ENCODE measurements at regions not wholly inside any gene's neighbourhood (a gene's known extent, or its start where the extent isn't known, plus 50 kb on each side); places are given as distances from the start of the nearest gene placed in this dataset.

GRCh38 chr20:6994452-6994851 is 227.0 kb downstream of the BMP2 start:
- Histone ChIP-seq H3K27ac (ENCODE audit: low read length in 2 of 2) (no peak overlapping the region), H3K79me2 (ENCODE audit: control insufficient read depth, insufficient read depth, low read length) (no peaks in the 10 kb centered on the region), H3K9me3 (ENCODE audit: control extremely low read depth in 1 of 3, control insufficient read depth in 2 of 3, insufficient read depth in 1 of 3, low read length in 2 of 3) (peaks cover 0 to 8% (median 0%) of the 10 kb centered on the region in 3 donors), H3K4me3 (ENCODE audit: control extremely low read depth in 1 of 5, extremely low read depth in 1 of 5, insufficient read depth in 1 of 5, low read depth in 2 of 5, low read length in 4 of 5) (no peak overlapping the region), H3K36me3 (replicated peaks in 1 of 2; ENCODE audit: control extremely low read depth in 1 of 2, control insufficient read depth in 1 of 2, extremely low read depth in 1 of 2, insufficient read depth in 2 of 2, low read length in 1 of 2) (no peaks in the 10 kb centered on the region), H3K9ac (ENCODE audit: low read length) (no peak overlapping the region), H3K27me3 (replicated peaks in 1 of 4; ENCODE audit: control extremely low read depth in 1 of 4, control insufficient read depth in 3 of 4, insufficient read depth in 4 of 4, low read length in 3 of 4) (no peaks in the 10 kb centered on the region), H4K20me1 (ENCODE audit: control insufficient read depth, insufficient read depth, low read length, poor library complexity, severe bottlenecking) (no peaks in the 10 kb centered on the region), H3K4me2 (replicated peaks; ENCODE audit: low read depth, low read length, poor library complexity, severe bottlenecking) (no peak overlapping the region), H3K4me1 (ENCODE audit: control insufficient read depth in 2 of 2, insufficient read depth in 2 of 2, low read length in 2 of 2) (no peaks in the 10 kb centered on the region), H2AFZ (ENCODE audit: insufficient read depth, low read depth, low read length, poor library complexity, severe bottlenecking) (no peak overlapping the region)
- Mint-ChIP-seq H3K27ac (no peak overlapping the region), H3K4me1 (no peaks in the 10 kb centered on the region), H3K9me3 (ENCODE audit: insufficient read depth) (no peaks in the 10 kb centered on the region), H3K27me3 (no peaks in the 10 kb centered on the region), H3K4me3 (no peak overlapping the region)
- ChIA-PET POLR2A (no interaction called here), CTCF (no interaction called here)
- no peak for DNase-seq
- 100% methylated on average over 1 of the region's 3 CpGs for WGBS (ENCODE audit: insufficient coverage)
- intact Hi-C loops (cut with micrococcal nuclease) = no loop called here
- TF ChIP-seq CTCF (IDR thresholded peaks at IDR 0.05) = no peak
- no peak for TF ChIP-seq EZH2 (IDR thresholded peaks at IDR 0.05; ENCODE audit: borderline replicate concordance, insufficient read depth, low read depth, low read length, poor library complexity, severe bottlenecking)
- no peak for ATAC-seq (ENCODE audit: low read depth)

- Mint-ChIP-seq H3K4me1 (no peaks in the 10 kb centered on the region), H3K9me3 (ENCODE audit: insufficient read depth) (no peaks in the 10 kb centered on the region), H3K4me3 (no peak overlapping the region), H3K27me3 (no peaks in the 10 kb centered on the region), H3K27ac (no peak overlapping the region)
- H3K9me3 ChIP-seq (ENCODE audit: control extremely low read depth in 1 of 3, control insufficient read depth in 2 of 3, insufficient read depth in 1 of 3, low read length in 2 of 3) = peaks cover 0 to 10% (median 0%) of the 10 kb centered on the region in 3 donors
- POLR2A ChIA-PET = no interaction called here
- H3K4me3 ChIP-seq (ENCODE audit: control extremely low read depth in 1 of 5, extremely low read depth in 1 of 5, insufficient read depth in 1 of 5, low read depth in 2 of 5, low read length in 4 of 5) = no peak overlapping the region
- H3K36me3 ChIP-seq (replicated peaks in 1 of 2; ENCODE audit: control extremely low read depth in 1 of 2, control insufficient read depth in 1 of 2, extremely low read depth in 1 of 2, insufficient read depth in 2 of 2, low read length in 1 of 2) = no peaks in the 10 kb centered on the region
- H3K9ac ChIP-seq (ENCODE audit: low read length) = no peak overlapping the region
- intact Hi-C loops (cut with micrococcal nuclease) = no loop called here
- no peak overlapping the region for H3K4me2 ChIP-seq (replicated peaks; ENCODE audit: low read depth, low read length, poor library complexity, severe bottlenecking)
- WGBS (ENCODE audit: insufficient coverage) = no CpG with 5 or more reads among the region's 2 CpGs
- H3K27me3 ChIP-seq (replicated peaks in 1 of 4; ENCODE audit: control extremely low read depth in 1 of 4, control insufficient read depth in 3 of 4, insufficient read depth in 4 of 4, low read length in 3 of 4) = no peaks in the 10 kb centered on the region
- H4K20me1 ChIP-seq (ENCODE audit: control insufficient read depth, insufficient read depth, low read length, poor library complexity, severe bottlenecking) = no peaks in the 10 kb centered on the region
- no peaks in the 10 kb centered on the region for H3K4me1 ChIP-seq (ENCODE audit: control insufficient read depth in 2 of 2, insufficient read depth in 2 of 2, low read length in 2 of 2)
- H3K79me2 ChIP-seq (ENCODE audit: control insufficient read depth, insufficient read depth, low read length) = no peaks in the 10 kb centered on the region
- ATAC-seq (ENCODE audit: low read depth) (no peak), DNase-seq (no peak)
- no peak for TF ChIP-seq CTCF (IDR thresholded peaks at IDR 0.05)
- no peak for TF ChIP-seq EZH2 (IDR thresholded peaks at IDR 0.05; ENCODE audit: borderline replicate concordance, insufficient read depth, low read depth, low read length, poor library complexity, severe bottlenecking)
- H3K27ac ChIP-seq (ENCODE audit: low read length in 2 of 2) = no peak overlapping the region
- H2AFZ ChIP-seq (ENCODE audit: insufficient read depth, low read depth, low read length, poor library complexity, severe bottlenecking) = no peak overlapping the region
- CTCF ChIA-PET = no interaction called here
Measured at GRCh38 chr20:6998909-6999308, 231.4 kb downstream of the BMP2 start.

Data from B cell (primary cell).